ENCODE measurements at regions not wholly inside any gene's neighbourhood (a gene's known extent, or its start where the extent isn't known, plus 50 kb on each side); places are given as distances from the start of the nearest gene placed in this dataset.

DNA sequence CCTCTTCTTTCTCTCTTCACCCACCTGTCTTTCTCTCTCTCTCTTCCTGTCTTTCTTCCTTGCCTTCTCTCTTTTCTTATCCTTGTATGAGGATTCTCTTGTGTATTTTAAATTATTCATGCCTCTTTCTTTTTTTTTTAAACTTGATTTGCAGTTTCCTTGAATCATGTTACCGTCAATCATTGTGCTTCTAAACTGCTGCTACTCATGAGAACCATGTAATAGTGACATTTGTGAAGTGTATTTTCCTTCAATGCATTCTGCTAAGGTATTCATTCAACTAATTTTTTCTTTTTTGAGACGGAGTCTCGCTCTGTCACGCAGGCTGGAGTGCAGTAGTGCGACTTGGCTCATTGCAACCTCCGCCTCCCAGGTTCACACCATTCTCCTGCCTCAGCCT lies 539.1 kb upstream of the BRINP3 start:
- DNase-seq (no peak), ATAC-seq (ENCODE audit: insufficient read depth, low read depth) (no peak)
- no peaks in the 10 kb centered on the region for H3K4me1 ChIP-seq (ENCODE audit: insufficient read depth, low read length)
- no peaks in the 10 kb centered on the region for H3K27me3 ChIP-seq (ENCODE audit: insufficient read depth, low read length, poor library complexity)
- TF ChIP-seq, protein P1, sequence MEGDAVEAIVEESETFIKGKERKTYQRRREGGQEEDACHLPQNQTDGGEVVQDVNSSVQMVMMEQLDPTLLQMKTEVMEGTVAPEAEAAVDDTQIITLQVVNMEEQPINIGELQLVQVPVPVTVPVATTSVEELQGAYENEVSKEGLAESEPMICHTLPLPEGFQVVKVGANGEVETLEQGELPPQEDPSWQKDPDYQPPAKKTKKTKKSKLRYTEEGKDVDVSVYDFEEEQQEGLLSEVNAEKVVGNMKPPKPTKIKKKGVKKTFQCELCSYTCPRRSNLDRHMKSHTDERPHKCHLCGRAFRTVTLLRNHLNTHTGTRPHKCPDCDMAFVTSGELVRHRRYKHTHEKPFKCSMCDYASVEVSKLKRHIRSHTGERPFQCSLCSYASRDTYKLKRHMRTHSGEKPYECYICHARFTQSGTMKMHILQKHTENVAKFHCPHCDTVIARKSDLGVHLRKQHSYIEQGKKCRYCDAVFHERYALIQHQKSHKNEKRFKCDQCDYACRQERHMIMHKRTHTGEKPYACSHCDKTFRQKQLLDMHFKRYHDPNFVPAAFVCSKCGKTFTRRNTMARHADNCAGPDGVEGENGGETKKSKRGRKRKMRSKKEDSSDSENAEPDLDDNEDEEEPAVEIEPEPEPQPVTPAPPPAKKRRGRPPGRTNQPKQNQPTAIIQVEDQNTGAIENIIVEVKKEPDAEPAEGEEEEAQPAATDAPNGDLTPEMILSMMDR (IDR thresholded peaks at IDR 0.05; ENCODE audit: borderline replicate concordance, extremely low read depth, low read length, poor library complexity, severe bottlenecking): no peak
- TF ChIP-seq EZH2 (IDR thresholded peaks at IDR 0.05; ENCODE audit: borderline replicate concordance, low read depth, low read length, severe bottlenecking): no peak
- no peak overlapping the region for H3K27ac ChIP-seq (ENCODE audit: low read length)
- H3K79me2 ChIP-seq (ENCODE audit: insufficient read depth, low read length): no peaks in the 10 kb centered on the region
- H3K4me3 ChIP-seq (ENCODE audit: low read depth in 1 of 2, low read length in 2 of 2): no peak overlapping the region
- no peak overlapping the region for H3K9ac ChIP-seq (ENCODE audit: low read depth, low read length)
- H3K4me2 ChIP-seq (ENCODE audit: insufficient read depth, low read length): no peak overlapping the region
- no peak overlapping the region for H2AFZ ChIP-seq (ENCODE audit: low read depth, low read length)
- no peaks in the 10 kb centered on the region for H4K20me1 ChIP-seq (ENCODE audit: insufficient read depth, low read length)
- no peaks in the 10 kb centered on the region for H3K9me3 ChIP-seq (ENCODE audit: insufficient read depth, low read length, severe bottlenecking)
- H3K36me3 ChIP-seq (ENCODE audit: insufficient read depth, low read length): no peaks in the 10 kb centered on the region

DNA sequence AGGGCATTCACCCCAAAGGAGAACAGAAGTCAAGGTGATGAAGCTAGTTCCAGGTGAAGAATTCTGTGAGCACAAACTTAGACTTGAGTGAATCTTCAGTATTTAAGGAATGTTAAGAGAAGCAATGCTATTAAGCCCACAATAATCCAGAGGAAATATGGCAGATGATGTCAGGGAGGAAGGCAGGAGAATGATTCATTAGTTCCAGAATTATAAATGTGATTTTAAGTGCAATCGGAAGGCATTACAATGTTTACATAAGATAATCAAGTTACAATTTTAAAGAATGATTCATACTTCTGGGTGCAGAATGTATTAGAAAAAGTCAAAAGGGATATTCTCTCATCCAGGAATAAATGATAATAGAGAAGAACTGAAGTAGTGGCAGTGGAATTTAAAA lies 545.2 kb upstream of the BRINP3 start:
- ATAC-seq (ENCODE audit: insufficient read depth, low read depth) (no peak), DNase-seq (no peak)
- TF ChIP-seq, protein P1 (IDR thresholded peaks at IDR 0.05; ENCODE audit: borderline replicate concordance, extremely low read depth, low read length, poor library complexity, severe bottlenecking): no peak
- no peak for TF ChIP-seq EZH2 (IDR thresholded peaks at IDR 0.05; ENCODE audit: borderline replicate concordance, low read depth, low read length, severe bottlenecking)
- Histone ChIP-seq H4K20me1 (ENCODE audit: insufficient read depth, low read length) (no peaks in the 10 kb centered on the region), H3K9me3 (ENCODE audit: insufficient read depth, low read length, severe bottlenecking) (no peaks in the 10 kb centered on the region), H2AFZ (ENCODE audit: low read depth, low read length) (no peak overlapping the region), H3K4me3 (ENCODE audit: low read depth in 1 of 2, low read length in 2 of 2) (no peak overlapping the region), H3K9ac (ENCODE audit: low read depth, low read length) (no peak overlapping the region), H3K27me3 (ENCODE audit: insufficient read depth, low read length, poor library complexity) (no peaks in the 10 kb centered on the region), H3K79me2 (ENCODE audit: insufficient read depth, low read length) (no peaks in the 10 kb centered on the region), H3K4me2 (ENCODE audit: insufficient read depth, low read length) (no peak overlapping the region), H3K36me3 (ENCODE audit: insufficient read depth, low read length) (no peaks in the 10 kb centered on the region), H3K27ac (ENCODE audit: low read length) (no peak overlapping the region), H3K4me1 (ENCODE audit: insufficient read depth, low read length) (no peaks in the 10 kb centered on the region)

- H2AFZ ChIP-seq (ENCODE audit: low read depth, low read length): no peak overlapping the region
- no peaks in the 10 kb centered on the region for H3K36me3 ChIP-seq (ENCODE audit: insufficient read depth, low read length)
- H3K79me2 ChIP-seq (ENCODE audit: insufficient read depth, low read length): no peaks in the 10 kb centered on the region
- H3K27ac ChIP-seq (ENCODE audit: low read length): no peak overlapping the region
- no peak for ATAC-seq (ENCODE audit: insufficient read depth, low read depth)
- H4K20me1 ChIP-seq (ENCODE audit: insufficient read depth, low read length): no peaks in the 10 kb centered on the region
- no peaks in the 10 kb centered on the region for H3K9me3 ChIP-seq (ENCODE audit: insufficient read depth, low read length, severe bottlenecking)
- no peak for DNase-seq
- no peak overlapping the region for H3K4me2 ChIP-seq (ENCODE audit: insufficient read depth, low read length)
- H3K9ac ChIP-seq (ENCODE audit: low read depth, low read length): no peak overlapping the region
- TF ChIP-seq, protein P1 (IDR thresholded peaks at IDR 0.05; ENCODE audit: borderline replicate concordance, extremely low read depth, low read length, poor library complexity, severe bottlenecking): no peak
- H3K4me3 ChIP-seq (ENCODE audit: low read depth in 1 of 2, low read length in 2 of 2): no peak overlapping the region
- H3K4me1 ChIP-seq (ENCODE audit: insufficient read depth, low read length): no peaks in the 10 kb centered on the region
- H3K27me3 ChIP-seq (ENCODE audit: insufficient read depth, low read length, poor library complexity): no peaks in the 10 kb centered on the region
Observed at GRCh38 chr1:191025896-191026642, 548.4 kb upstream of the BRINP3 start.
